Rectal smooth muscle tissue (tissue), 1 donor: ENCODE measurements at regions not wholly inside any gene's neighbourhood (a gene's known extent, or its start where the extent isn't known, plus 50 kb on each side); places are given as distances from the start of the nearest gene placed in this dataset.

Experiments
- H3K27ac ChIP-seq: one replicate; pipeline ENCODE4 v1.7.0; 2013; ENCODE audit warnings: low read depth, low read length, inconsistent platforms
- H3K27me3 ChIP-seq: one replicate; pipeline ENCODE4 v1.7.0; 2013; ENCODE audit warnings: low read length; ENCODE audit not compliant: control insufficient read depth, insufficient read depth
- H3K36me3 ChIP-seq: one replicate; pipeline ENCODE4 v1.7.0; 2013; ENCODE audit warnings: low read length; ENCODE audit not compliant: control insufficient read depth, insufficient read depth
- H3K4me1 ChIP-seq: one replicate; pipeline ENCODE4 v1.7.0; 2013; ENCODE audit warnings: low read length; ENCODE audit not compliant: control insufficient read depth, insufficient read depth
- H3K4me3 ChIP-seq: one replicate; pipeline ENCODE4 v1.7.0; 2013; ENCODE audit warnings: low read length
- H3K9ac ChIP-seq: one replicate; pipeline ENCODE4 v1.7.0; 2013; ENCODE audit warnings: low read length

- no peaks in the 10 kb centered on the region for H3K27me3 ChIP-seq
- no peaks in the 10 kb centered on the region for H3K36me3 ChIP-seq
- H3K4me1 ChIP-seq: peaks cover 5% of the 10 kb centered on the region
- no peak overlapping the region for H3K27ac ChIP-seq
- H3K9ac ChIP-seq: no peak overlapping the region
- no peak overlapping the region for H3K4me3 ChIP-seq
Observed at GRCh38 chr2:180660207-180660606, 320.2 kb upstream of the UBE2E3 start.

GRCh38 chr2:180657054-180657453 lies 323.4 kb upstream of the UBE2E3 start:
- Histone ChIP-seq H3K9ac (no peak overlapping the region), H3K36me3 (no peaks in the 10 kb centered on the region), H3K4me1 (peaks cover 3% of the 10 kb centered on the region), H3K27ac (no peak overlapping the region), H3K27me3 (no peaks in the 10 kb centered on the region), H3K4me3 (no peak overlapping the region)

- H3K27ac ChIP-seq: no peak overlapping the region
- peaks cover 3% of the 10 kb centered on the region for H3K4me1 ChIP-seq
- no peaks in the 10 kb centered on the region for H3K36me3 ChIP-seq
- no peak overlapping the region for H3K9ac ChIP-seq
- H3K27me3 ChIP-seq: no peaks in the 10 kb centered on the region
- no peak overlapping the region for H3K4me3 ChIP-seq
Observed at GRCh38 chr2:180656455-180656847, 324.0 kb upstream of the UBE2E3 start.

DNA sequence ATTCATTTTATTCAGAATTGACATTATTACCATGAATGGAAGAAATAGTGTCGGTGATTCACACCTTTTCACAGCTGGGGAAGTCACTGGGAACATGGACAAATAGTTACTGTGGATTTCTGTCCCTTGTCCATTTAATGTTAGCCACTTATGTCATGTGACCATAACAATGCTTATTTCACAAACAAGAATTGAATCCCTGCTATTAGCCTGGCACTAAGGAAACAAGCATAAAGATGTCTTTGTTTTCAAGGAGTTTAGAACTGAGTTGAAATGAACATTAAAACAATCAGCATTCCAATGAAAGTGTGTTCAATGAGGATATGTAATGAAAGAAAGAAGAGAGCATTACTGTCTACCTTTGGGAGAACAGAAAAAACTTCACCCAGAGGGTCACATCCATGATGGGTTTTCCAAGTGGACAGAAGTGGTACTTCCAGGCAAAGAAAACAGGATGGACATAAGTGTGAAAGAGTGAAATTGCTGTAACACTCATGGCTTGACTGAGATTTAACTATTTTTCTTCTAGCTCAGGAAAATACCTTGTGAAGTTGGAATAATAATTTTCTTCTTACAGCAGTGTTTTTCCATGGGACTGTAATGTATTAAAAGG lies 324.5 kb upstream of the UBE2E3 start:
- H3K4me1 ChIP-seq: peaks cover 3% of the 10 kb centered on the region
- H3K4me3 ChIP-seq: no peak overlapping the region
- H3K36me3 ChIP-seq: no peaks in the 10 kb centered on the region
- H3K9ac ChIP-seq: no peak overlapping the region
- no peak overlapping the region for H3K27ac ChIP-seq
- H3K27me3 ChIP-seq: no peaks in the 10 kb centered on the region

- no peak overlapping the region for H3K27ac ChIP-seq
- H3K36me3 ChIP-seq: no peaks in the 10 kb centered on the region
- H3K4me1 ChIP-seq: no peaks in the 10 kb centered on the region
- H3K9ac ChIP-seq: no peak overlapping the region
- no peaks in the 10 kb centered on the region for H3K27me3 ChIP-seq
- no peak overlapping the region for H3K4me3 ChIP-seq
Observed at GRCh38 chr2:180655393-180655792, 325.0 kb upstream of the UBE2E3 start.

DNA sequence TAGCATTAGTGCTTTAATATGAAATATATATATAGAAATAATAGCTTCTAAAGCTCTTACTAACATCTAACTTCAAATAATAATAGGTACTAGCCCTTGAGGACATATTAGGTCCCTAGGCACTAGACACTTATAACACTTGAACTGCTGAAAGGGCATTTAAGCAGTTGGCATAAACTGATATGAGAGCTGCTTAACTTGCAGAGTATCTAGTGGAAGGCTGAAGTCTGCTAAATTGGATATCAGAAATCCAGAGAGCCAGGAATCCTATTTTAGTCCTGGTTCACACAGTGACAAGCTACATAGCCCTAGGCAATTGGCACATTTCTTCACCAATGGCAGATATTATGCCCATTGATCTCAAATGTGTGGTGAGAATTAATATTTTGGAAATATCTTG lies 326.9 kb upstream of the UBE2E3 start:
- H3K9ac ChIP-seq: no peak overlapping the region
- H3K27ac ChIP-seq: no peak overlapping the region
- no peak overlapping the region for H3K4me3 ChIP-seq
- no peaks in the 10 kb centered on the region for H3K36me3 ChIP-seq
- no peaks in the 10 kb centered on the region for H3K27me3 ChIP-seq
- H3K4me1 ChIP-seq: no peaks in the 10 kb centered on the region

GRCh38 chr2:180652794-180653193 lies 327.6 kb upstream of the UBE2E3 start:
- no peak overlapping the region for H3K4me3 ChIP-seq
- H3K9ac ChIP-seq: no peak overlapping the region
- no peaks in the 10 kb centered on the region for H3K36me3 ChIP-seq

GRCh38 chr2:180651596-180651995 lies 328.8 kb upstream of the UBE2E3 start:
- Histone ChIP-seq H3K36me3 (no peaks in the 10 kb centered on the region), H3K4me1 (peaks cover 10% of the 10 kb centered on the region), H3K27ac (no peak overlapping the region)

More at GRCh38 chr2:180652794-180653193, 327.6 kb upstream of the UBE2E3 start:
- Histone ChIP-seq H3K4me1 (no peaks in the 10 kb centered on the region), H3K27me3 (no peaks in the 10 kb centered on the region), H3K27ac (no peak overlapping the region)

GRCh38 chr2:180647621-180648020 lies 332.8 kb upstream of the UBE2E3 start:
- no peaks in the 10 kb centered on the region for H3K27me3 ChIP-seq
- no peaks in the 10 kb centered on the region for H3K36me3 ChIP-seq
- H3K27ac ChIP-seq: peak overlapping the region; percentile 40
- H3K4me1 ChIP-seq: peaks cover 10% of the 10 kb centered on the region
- no peak overlapping the region for H3K9ac ChIP-seq
- no peak overlapping the region for H3K4me3 ChIP-seq

More at GRCh38 chr2:180651596-180651995, 328.8 kb upstream of the UBE2E3 start:
- no peaks in the 10 kb centered on the region for H3K27me3 ChIP-seq
- no peak overlapping the region for H3K4me3 ChIP-seq
- no peak overlapping the region for H3K9ac ChIP-seq

- Histone ChIP-seq H3K4me3 (no peak overlapping the region), H3K27ac (peak overlapping the region; percentile 40), H3K36me3 (no peaks in the 10 kb centered on the region), H3K4me1 (peaks cover 10% of the 10 kb centered on the region), H3K9ac (no peak overlapping the region), H3K27me3 (no peaks in the 10 kb centered on the region)
Observed at GRCh38 chr2:180647221-180647620, 333.2 kb upstream of the UBE2E3 start.

- Histone ChIP-seq H3K4me1 (peaks cover 10% of the 10 kb centered on the region), H3K9ac (no peak overlapping the region), H3K27ac (peak overlapping the region; percentile 40), H3K36me3 (no peaks in the 10 kb centered on the region), H3K27me3 (no peaks in the 10 kb centered on the region), H3K4me3 (no peak overlapping the region)
Observed at GRCh38 chr2:180646756-180647155, 333.6 kb upstream of the UBE2E3 start.

- no peak overlapping the region for H3K9ac ChIP-seq
- H3K27ac ChIP-seq: no peak overlapping the region
- H3K36me3 ChIP-seq: no peaks in the 10 kb centered on the region
- H3K4me1 ChIP-seq: peaks cover 10% of the 10 kb centered on the region
- no peak overlapping the region for H3K4me3 ChIP-seq
- H3K27me3 ChIP-seq: no peaks in the 10 kb centered on the region
Observed at GRCh38 chr2:180644709-180645108, 335.7 kb upstream of the UBE2E3 start.

DNA sequence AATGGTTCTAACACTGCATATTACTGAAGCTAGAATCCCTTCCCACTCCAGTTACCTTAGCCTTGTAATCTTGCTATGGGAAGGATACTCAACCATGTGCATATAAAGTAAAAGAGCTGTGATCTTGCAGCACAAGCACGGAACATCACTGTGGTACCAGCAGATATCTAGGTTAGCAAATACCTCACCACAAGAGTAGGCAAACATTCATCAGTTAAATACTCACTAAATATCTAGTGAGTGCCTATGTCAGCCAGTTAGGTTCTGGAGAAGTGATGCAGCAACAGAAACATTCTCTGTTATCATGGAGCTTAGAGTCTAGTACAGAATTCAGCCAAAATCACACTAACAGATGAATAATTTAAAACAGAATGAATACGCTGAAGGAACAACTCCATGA lies 349.6 kb upstream of the UBE2E3 start:
- Histone ChIP-seq H3K9ac (no peak overlapping the region), H3K4me1 (no peaks in the 10 kb centered on the region)

More for the DNA sequence above, 349.6 kb upstream of the UBE2E3 start:
- H3K27me3 ChIP-seq: no peaks in the 10 kb centered on the region
- H3K27ac ChIP-seq: no peak overlapping the region
- H3K4me3 ChIP-seq: no peak overlapping the region
- H3K36me3 ChIP-seq: no peaks in the 10 kb centered on the region
